WTC11 (cell line): ENCODE measurements at regions not wholly inside any gene's neighbourhood (a gene's known extent, or its start where the extent isn't known, plus 50 kb on each side); places are given as distances from the start of the nearest gene placed in this dataset.

Source experiments
- ATAC-seq: fragments of 200-7000 bp; cut with Tn5 transposase; 2 replicates; pipeline ENCODE4 v1.10.0; 2021; ENCODE audit warnings: mild to moderate bottlenecking, moderate library complexity
- CTCF ChIA-PET: fragments of 300-600 bp; sonication (Branson Sonifier 250); formaldehyde crosslinking; loops from one replicate; lab custom pipeline; 2021; ENCODE audit warnings: antibody characterized with exemption; lab: Charles Lee
- POLR2A ChIA-PET: fragments of 350-600 bp; sonication (Branson Sonifier 250); formaldehyde crosslinking; loops from one replicate; lab custom pipeline; 2021; ENCODE audit warnings: antibody characterized with exemption; lab: Charles Lee
- DNase-seq: peaks from one replicate; pipeline ENCODE4 v3.0.0; 2021; ENCODE audit warnings: low spot score
- H3K27ac Mint-ChIP-seq: 2 replicates; pipeline ENCODE4 v1.8.0; 2021; ENCODE audit warnings: mixed read lengths
- H3K27me3 Mint-ChIP-seq: 2 replicates; pipeline ENCODE4 v1.8.0; 2021; ENCODE audit warnings: low read depth, mild to moderate bottlenecking, moderate library complexity, mixed read lengths
- H3K36me3 Mint-ChIP-seq: 2 replicates; pipeline ENCODE4 v1.8.0; 2021; ENCODE audit warnings: mixed read lengths
- H3K4me1 Mint-ChIP-seq: 2 replicates; pipeline ENCODE4 v1.8.0; 2022; ENCODE audit warnings: mixed read lengths
- H3K4me3 Mint-ChIP-seq: 2 replicates; pipeline ENCODE4 v1.8.0; 2021; ENCODE audit warnings: mild to moderate bottlenecking, moderate library complexity, mixed read lengths
- H3K9me3 Mint-ChIP-seq: 2 replicates; pipeline ENCODE4 v1.8.0; 2021; ENCODE audit warnings: mixed read lengths
- AR ChIP-seq: fragments of 250-450 bp; sonication (Bioruptor Pico); IDR thresholded peaks from 2 replicates; pipeline ENCODE4 v1.9.0; 2021; ENCODE audit warnings: mild to moderate bottlenecking
- CREB1 ChIP-seq: sonication (generic); formaldehyde crosslinking; IDR thresholded peaks from 2 replicates; pipeline ENCODE4 v1.8.0; 2023; ENCODE audit warnings: mild to moderate bottlenecking, missing genetic modification reagents
- GTF2I ChIP-seq: fragments of 250-450 bp; sonication (Bioruptor Pico); conservative IDR thresholded peaks from 2 replicates; pipeline ENCODE4 v1.4.0; 2021; ENCODE audit warnings: mild to moderate bottlenecking
- JUN ChIP-seq: sonication (generic); formaldehyde crosslinking; IDR thresholded peaks from 2 replicates; pipeline ENCODE4 v1.8.0; 2023; ENCODE audit warnings: mild to moderate bottlenecking, missing genetic modification reagents
- MAX ChIP-seq: sonication (generic); formaldehyde crosslinking; IDR thresholded peaks from 2 replicates; pipeline ENCODE4 v1.8.0; 2022; ENCODE audit warnings: mild to moderate bottlenecking, missing genetic modification reagents
- NFATC4 ChIP-seq: fragments of 250-450 bp; sonication (Bioruptor Pico); IDR thresholded peaks from 2 replicates; pipeline ENCODE4 v1.9.0; 2021; ENCODE audit warnings: mild to moderate bottlenecking
- NR3C1 ChIP-seq: sonication (generic); formaldehyde crosslinking; conservative IDR thresholded peaks from 2 replicates; pipeline ENCODE4 v1.8.1; 2023; ENCODE audit warnings: low read depth, mild to moderate bottlenecking, missing genetic modification reagents
- RORB ChIP-seq: fragments of 250-450 bp; sonication (Bioruptor Pico); IDR thresholded peaks from 2 replicates; pipeline ENCODE4 v1.9.0; 2021; ENCODE audit warnings: mild to moderate bottlenecking
- SMAD3 ChIP-seq: sonication (generic); formaldehyde crosslinking; IDR thresholded peaks from 2 replicates; pipeline ENCODE4 v1.8.0; 2022; ENCODE audit warnings: missing genetic modification reagents, mild to moderate bottlenecking, borderline replicate concordance
- SOX15 ChIP-seq: fragments of 250-450 bp; sonication (Bioruptor Pico); IDR thresholded peaks from 2 replicates; pipeline ENCODE4 v1.9.0; 2021; ENCODE audit warnings: mild to moderate bottlenecking
- ZNF232 ChIP-seq: sonication (generic); formaldehyde crosslinking; IDR thresholded peaks from 2 replicates; pipeline ENCODE4 v1.8.0; 2022; ENCODE audit warnings: mild to moderate bottlenecking, missing genetic modification reagents
- ZNF512 ChIP-seq: sonication (generic); formaldehyde crosslinking; IDR thresholded peaks from 2 replicates; pipeline ENCODE4 v1.8.1; 2022; ENCODE audit warnings: missing genetic modification reagents, borderline replicate concordance
- TF ChIP-seq, protein P1 (sequence below): sonication (generic); formaldehyde crosslinking; conservative IDR thresholded peaks from 2 replicates; pipeline ENCODE4 v1.8.1; 2023; ENCODE audit warnings: mild to moderate bottlenecking, low read depth, missing genetic modification reagents, moderate library complexity
- TF ChIP-seq, protein P2 (sequence below): fragments of 250-450 bp; sonication (Bioruptor Pico); IDR thresholded peaks from 2 replicates; pipeline ENCODE4 v1.9.0; 2021; ENCODE audit warnings: moderate library complexity, mild to moderate bottlenecking, inconsistent platforms, borderline replicate concordance
- TF ChIP-seq, protein P3 (sequence below): sonication (generic); formaldehyde crosslinking; IDR thresholded peaks from 2 replicates; pipeline ENCODE4 v1.8.1; 2023; ENCODE audit warnings: mild to moderate bottlenecking, missing genetic modification reagents, borderline replicate concordance

DNA sequence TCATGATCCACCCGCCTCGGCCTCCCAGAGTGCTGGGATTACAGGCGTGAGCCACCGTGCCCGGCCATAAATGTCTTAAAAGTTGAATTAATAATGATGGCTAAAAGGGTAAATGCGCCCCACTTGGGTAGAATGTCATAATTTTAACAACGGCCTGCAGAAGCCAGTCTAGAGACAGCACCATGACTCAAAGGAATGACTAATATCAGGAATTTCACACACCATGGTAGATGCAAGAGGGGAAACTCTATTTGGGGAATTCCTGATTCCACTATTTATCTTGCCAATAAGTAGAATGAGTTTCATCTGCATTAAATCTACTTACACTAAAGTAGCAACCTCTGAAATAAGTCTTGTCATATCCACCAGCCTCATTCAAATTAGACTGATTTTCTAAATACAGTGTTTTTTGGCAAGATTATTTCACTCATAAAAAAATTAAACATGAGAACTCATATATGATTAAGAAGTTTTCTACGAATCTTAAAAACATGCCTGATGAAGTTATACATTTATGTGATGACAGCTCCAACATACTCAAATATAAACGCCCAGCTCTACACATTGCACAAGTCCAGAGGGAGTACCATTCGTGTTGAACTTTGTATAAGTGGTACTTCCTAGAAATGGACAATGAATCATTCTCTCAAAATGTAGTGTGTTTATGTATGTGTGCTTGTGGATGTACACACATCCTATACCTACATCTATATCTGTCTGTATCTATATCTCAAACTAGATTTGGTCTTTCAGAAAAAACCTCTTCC lies 309.7 kb downstream of the IRS1 start:
- ChIA-PET CTCF (interaction anchor here (0.6 kb wide), 1 partner anchor 636 kb away, joined by 3 read pairs; no protein-coding TSS in a partner anchor), POLR2A (no interaction called here)
- Mint-ChIP-seq H3K9me3 (peaks cover 10% of the 10 kb centered on the region), H3K4me1 (peaks cover 13% of the 10 kb centered on the region), H3K4me3 (no peak overlapping the region), H3K27ac (no peak overlapping the region), H3K27me3 (no peaks in the 10 kb centered on the region), H3K36me3 (no peaks in the 10 kb centered on the region)
- DNase-seq, result no peak
- no peak for ATAC-seq
- TF ChIP-seq ZNF232 (CRISPR knock-in tag), result no peak
- no peak for TF ChIP-seq RORB (CRISPR knock-in tag)
- TF ChIP-seq CREB1, result no peak
- TF ChIP-seq SMAD3, result no peak

GRCh38 chr2:226488034-226488433 lies 311.6 kb downstream of the IRS1 start:
- ChIA-PET POLR2A (no interaction called here), CTCF (no interaction called here)
- H3K4me1 Mint-ChIP-seq, result peaks cover 24% of the 10 kb centered on the region
- DNase-seq (no peak), ATAC-seq (no peak)
- no peaks in the 10 kb centered on the region for H3K36me3 Mint-ChIP-seq
- peaks cover 8% of the 10 kb centered on the region for H3K9me3 Mint-ChIP-seq
- H3K27ac Mint-ChIP-seq, result no peak overlapping the region
- no peaks in the 10 kb centered on the region for H3K27me3 Mint-ChIP-seq
- TF ChIP-seq NFATC4 (CRISPR knock-in tag) (no peak), SOX15 (CRISPR knock-in tag) (no peak), AR (CRISPR knock-in tag) (no peak), NR3C1 (CRISPR knock-in tag) (no peak), GTF2I (CRISPR knock-in tag) (no peak), MAX (CRISPR knock-in tag) (no peak), CREB1 (no peak)
- H3K4me3 Mint-ChIP-seq, result no peak overlapping the region

DNA sequence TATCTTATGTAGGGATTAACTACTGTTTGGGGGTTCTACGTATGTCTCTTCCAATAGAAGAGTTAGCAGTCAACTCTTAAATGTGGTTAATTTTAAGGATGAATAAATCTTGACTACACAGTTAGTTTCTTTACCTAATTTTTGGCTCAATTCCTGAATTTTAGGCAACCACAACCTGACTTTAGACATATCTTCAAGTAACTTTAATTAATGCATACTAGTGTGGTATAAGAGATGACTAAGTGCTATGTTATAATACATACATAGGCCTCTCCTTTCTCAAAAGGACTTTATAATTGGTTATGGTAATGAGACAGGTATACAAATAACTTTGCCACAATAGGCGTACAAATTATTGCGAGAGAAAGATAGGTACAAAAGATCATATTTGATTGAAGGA lies 312.0 kb downstream of the IRS1 start:
- H3K27me3 Mint-ChIP-seq, result no peaks in the 10 kb centered on the region
- no peak for DNase-seq
- H3K4me1 Mint-ChIP-seq, result peaks cover 25% of the 10 kb centered on the region
- CTCF ChIA-PET, result no interaction called here
- TF ChIP-seq, protein P1, sequence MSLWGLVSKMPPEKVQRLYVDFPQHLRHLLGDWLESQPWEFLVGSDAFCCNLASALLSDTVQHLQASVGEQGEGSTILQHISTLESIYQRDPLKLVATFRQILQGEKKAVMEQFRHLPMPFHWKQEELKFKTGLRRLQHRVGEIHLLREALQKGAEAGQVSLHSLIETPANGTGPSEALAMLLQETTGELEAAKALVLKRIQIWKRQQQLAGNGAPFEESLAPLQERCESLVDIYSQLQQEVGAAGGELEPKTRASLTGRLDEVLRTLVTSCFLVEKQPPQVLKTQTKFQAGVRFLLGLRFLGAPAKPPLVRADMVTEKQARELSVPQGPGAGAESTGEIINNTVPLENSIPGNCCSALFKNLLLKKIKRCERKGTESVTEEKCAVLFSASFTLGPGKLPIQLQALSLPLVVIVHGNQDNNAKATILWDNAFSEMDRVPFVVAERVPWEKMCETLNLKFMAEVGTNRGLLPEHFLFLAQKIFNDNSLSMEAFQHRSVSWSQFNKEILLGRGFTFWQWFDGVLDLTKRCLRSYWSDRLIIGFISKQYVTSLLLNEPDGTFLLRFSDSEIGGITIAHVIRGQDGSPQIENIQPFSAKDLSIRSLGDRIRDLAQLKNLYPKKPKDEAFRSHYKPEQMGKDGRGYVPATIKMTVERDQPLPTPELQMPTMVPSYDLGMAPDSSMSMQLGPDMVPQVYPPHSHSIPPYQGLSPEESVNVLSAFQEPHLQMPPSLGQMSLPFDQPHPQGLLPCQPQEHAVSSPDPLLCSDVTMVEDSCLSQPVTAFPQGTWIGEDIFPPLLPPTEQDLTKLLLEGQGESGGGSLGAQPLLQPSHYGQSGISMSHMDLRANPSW, result no peak
- TF ChIP-seq NFATC4 (CRISPR knock-in tag), result no peak
- TF ChIP-seq, protein P2, sequence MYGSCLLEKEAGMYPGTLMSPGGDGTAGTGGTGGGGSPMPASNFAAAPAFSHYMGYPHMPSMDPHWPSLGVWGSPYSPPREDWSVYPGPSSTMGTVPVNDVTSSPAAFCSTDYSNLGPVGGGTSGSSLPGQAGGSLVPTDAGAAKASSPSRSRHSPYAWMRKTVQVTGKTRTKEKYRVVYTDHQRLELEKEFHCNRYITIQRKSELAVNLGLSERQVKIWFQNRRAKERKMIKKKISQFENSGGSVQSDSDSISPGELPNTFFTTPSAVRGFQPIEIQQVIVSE (CRISPR knock-in tag), result no peak
- no peak for TF ChIP-seq ZNF512 (CRISPR knock-in tag)
- no peak for TF ChIP-seq JUN
- TF ChIP-seq, protein P3, sequence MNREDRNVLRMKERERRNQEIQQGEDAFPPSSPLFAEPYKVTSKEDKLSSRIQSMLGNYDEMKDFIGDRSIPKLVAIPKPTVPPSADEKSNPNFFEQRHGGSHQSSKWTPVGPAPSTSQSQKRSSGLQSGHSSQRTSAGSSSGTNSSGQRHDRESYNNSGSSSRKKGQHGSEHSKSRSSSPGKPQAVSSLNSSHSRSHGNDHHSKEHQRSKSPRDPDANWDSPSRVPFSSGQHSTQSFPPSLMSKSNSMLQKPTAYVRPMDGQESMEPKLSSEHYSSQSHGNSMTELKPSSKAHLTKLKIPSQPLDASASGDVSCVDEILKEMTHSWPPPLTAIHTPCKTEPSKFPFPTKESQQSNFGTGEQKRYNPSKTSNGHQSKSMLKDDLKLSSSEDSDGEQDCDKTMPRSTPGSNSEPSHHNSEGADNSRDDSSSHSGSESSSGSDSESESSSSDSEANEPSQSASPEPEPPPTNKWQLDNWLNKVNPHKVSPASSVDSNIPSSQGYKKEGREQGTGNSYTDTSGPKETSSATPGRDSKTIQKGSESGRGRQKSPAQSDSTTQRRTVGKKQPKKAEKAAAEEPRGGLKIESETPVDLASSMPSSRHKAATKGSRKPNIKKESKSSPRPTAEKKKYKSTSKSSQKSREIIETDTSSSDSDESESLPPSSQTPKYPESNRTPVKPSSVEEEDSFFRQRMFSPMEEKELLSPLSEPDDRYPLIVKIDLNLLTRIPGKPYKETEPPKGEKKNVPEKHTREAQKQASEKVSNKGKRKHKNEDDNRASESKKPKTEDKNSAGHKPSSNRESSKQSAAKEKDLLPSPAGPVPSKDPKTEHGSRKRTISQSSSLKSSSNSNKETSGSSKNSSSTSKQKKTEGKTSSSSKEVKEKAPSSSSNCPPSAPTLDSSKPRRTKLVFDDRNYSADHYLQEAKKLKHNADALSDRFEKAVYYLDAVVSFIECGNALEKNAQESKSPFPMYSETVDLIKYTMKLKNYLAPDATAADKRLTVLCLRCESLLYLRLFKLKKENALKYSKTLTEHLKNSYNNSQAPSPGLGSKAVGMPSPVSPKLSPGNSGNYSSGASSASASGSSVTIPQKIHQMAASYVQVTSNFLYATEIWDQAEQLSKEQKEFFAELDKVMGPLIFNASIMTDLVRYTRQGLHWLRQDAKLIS (CRISPR knock-in tag), result no peak
- peaks cover 4% of the 10 kb centered on the region; the same call in 1 of the 2 replicates for H3K9me3 Mint-ChIP-seq
- no peak overlapping the region for H3K4me3 Mint-ChIP-seq
- POLR2A ChIA-PET, result no interaction called here
- no peak overlapping the region for H3K27ac Mint-ChIP-seq
- no peaks in the 10 kb centered on the region for H3K36me3 Mint-ChIP-seq
- no peak for ATAC-seq
